ENCODE measurements at regions not wholly inside any gene's neighbourhood (a gene's known extent, or its start where the extent isn't known, plus 50 kb on each side); places are given as distances from the start of the nearest gene placed in this dataset.
A peak's percentile ranks its signal among the peaks of the same experiment; 100 is the strongest.

DNA sequence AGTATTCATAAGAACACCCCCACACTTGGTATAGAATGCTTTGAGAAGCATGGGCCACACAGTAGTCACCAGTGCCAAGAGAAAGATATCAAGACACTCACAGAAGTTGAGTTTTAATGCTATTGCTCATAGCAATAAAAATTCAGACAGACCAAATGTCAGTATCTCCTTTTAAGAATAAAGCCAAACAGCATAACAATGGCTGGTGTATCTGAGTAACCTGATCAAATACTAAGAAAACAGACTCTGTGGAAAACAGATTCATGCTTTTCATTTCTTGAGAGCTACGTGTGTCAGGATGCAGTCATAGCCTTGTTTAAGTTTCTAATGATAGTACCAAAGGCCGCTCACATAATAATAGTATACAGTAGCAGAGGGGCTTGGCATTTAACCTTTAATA is 778.5 kb downstream of the MECOM start:
- DNase-seq = peak; percentile 74

DNA sequence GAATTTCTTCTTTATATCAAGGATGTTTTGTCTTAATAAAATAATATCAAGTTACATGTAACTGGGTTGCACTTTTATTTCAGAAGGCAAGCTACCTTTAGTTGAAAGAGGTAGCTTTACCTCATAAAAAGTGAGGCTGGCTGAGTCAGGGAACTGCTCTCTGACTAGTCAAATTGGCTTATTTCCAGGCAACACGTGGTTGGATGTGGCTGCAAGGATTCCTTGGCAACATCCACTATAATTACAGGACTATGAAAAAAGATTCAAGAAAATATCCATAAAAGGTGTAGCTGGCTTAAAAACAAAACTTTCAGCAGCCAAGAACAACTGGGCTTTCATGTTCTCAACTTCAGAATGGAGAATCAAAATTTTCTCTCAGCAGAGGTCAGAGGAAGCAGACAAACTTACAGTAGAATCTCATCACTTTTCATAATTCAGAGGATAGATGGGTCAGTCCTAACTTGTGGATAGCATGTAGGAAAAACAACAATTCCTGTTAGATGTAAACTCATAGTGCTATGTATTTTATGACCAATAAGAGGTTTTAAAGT is 779.1 kb downstream of the MECOM start:
- peak; percentile 88 for DNase-seq

DNA sequence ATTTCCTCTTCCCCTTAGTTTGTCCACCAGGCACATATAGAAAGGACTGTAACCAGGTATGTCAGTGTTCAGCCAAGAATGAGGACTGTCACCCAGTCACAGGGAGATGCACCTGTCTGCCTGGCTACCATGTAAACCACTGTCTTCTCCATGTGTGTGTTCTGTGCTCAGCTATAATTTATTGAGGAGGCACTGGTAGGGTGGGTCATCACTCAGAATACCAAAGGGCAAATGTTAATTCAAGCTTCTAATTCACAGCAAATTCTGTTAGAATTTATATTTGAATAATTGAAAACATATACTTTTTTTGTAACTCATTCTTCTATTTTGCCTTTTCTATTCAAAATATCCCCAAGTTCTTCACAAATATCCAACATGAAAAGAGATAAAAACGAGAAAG is 780.4 kb downstream of the MECOM start:
- DNase-seq = no peak

DNA sequence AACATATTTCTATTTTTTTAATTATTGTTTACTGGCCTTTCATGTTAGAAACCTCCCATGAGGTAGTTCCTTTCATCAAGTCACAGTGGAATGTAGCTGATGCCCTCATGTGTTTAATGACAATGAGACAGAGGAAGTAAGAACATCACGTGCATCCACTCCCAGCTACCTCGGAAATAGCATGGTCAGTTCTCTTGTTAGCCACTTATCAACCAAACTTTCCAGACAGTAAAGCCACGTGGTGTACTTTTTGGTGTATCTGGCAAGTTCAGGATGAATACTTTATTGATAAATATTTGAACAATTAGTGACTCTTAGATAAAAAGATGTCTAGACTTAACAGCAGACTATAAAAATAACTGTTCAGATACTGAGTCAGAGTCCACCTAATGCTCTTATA is 781.7 kb downstream of the MECOM start:
- peak; percentile 9 for DNase-seq

DNA sequence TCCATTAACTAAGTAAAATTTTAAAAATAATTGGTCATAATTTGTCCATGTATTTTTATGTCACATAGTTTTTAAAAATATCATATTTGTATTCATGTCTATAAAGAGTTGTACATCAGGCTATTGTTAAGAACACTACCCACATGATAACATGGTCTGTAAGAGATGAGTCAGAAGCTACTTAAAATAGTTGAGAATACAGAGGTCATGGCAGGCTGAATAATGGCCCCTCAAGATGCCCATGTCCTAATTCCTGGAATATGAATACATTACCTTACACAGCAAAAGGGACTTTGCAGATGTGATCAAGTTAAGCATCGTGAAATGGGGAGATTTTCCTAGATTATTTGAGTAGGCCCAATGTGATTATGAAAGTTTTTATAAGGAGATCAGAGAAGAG is 782.9 kb upstream of the GOLIM4 start:
- DNase-seq = peak; percentile 48

DNA sequence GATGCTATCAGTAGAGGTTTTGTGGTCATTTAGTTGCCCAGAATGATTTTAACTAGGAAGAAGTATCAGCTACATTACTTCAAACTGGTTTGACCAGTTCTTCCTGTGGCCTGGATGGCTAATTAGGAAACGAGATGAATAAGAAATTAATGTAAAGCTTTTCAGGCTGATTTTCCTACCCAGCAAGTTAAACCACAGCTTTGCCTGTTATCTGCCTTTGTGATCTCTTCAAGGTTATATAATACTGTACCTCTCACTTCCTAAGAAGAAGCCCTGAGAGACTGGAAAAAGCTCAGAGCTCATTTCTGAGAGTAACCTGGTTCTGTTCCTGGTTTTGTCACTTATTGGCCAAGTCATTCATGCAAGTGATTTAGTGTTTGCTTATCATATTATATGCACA is 782.2 kb upstream of the GOLIM4 start:
- no peak for DNase-seq

DNA sequence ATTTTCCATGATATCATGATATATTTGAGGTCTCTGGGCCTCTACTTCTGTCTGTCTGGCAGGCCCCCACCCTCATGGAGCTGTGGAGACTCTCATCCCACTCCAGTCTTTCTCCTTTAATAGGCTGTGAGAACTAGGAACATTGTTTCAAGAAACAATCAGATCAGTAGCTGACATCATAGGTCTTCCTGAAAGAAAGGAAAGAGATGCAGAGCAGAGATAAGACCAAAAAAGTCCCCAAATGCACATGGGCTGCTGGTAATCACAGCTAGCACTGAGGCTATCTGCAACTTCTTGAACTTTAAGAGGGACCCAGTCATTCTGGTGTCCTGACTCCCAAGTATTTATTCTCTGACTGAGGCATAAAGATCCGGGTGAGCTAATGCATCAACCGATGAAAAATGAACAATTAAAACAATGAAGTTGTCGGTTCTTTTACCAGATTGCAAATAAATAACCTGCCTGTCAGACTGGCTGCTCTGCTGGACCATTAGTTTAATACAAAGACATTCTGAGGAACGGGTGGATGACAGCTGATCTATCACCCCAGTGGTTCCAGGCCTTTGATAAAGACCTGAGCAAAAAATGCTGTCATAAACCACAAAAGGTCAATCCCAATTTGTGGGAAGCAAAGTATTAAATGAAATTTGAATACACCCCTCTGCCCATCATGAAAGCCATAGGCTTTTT is 780.8 kb upstream of the GOLIM4 start:
- DNase-seq = no peak

DNA sequence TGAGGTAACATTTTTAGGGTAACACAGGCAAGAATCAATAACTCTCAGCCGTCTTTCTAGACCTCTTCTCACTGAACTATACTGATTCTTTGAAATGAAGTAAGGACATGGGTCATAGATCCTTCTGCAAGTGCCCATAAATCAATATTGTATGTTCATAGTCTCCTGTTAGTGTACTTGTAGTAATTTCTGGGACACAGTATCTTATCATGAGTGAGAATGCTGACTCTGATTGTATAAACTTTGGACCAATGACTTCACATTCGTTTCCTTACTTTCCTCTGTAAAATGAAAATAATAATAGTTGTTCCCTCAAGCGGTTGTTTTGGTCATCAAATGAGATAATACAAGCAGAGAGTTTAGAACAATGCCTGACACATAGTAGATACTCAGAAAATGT is 777.1 kb upstream of the GOLIM4 start:
- no peak for DNase-seq

DNA sequence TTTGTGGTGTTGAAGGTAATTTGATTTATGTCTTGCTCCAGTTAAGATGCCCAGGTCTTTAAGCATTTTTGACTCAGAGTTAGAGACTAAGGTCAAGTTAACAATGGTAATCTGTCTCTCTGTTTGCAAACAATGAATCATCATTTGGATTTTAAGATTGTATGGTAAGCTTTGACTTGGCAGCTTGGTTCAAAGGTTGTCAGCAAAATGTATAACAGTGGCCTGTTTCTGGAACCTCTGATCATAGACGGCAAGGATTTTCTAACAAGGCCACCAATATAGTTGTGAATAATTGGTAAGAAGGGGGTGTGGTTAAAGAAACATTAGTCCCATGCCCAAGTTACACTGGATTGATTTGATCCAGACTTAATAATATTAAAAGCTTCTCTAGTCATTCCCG is 775.2 kb upstream of the GOLIM4 start:
- DNase-seq = no peak

DNA sequence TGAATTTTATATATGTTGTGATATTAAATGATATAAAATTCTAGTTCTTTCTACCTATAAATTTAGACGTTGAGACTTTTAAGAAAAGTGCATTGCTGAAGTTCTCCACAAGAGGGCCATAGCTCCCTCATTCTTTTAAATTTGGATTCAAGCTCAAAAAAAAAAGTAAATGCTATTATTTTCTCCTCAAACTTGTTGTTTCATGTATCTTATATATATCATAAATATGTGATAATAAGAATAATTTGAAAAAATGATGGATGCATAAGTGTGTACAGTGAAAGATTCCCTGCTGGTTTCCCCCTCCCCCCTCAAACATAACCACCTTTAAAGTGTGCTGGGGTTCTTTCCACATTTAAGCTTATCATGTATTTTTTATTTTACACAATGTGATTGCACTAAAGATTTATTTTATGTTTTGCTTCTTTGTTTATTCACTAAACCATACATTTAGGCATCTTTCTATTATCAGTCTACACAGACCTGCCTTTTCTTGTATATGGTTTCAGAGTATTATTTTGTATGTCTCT is 769.4 kb upstream of the GOLIM4 start:
- DNase-seq = peak; percentile 30

DNA sequence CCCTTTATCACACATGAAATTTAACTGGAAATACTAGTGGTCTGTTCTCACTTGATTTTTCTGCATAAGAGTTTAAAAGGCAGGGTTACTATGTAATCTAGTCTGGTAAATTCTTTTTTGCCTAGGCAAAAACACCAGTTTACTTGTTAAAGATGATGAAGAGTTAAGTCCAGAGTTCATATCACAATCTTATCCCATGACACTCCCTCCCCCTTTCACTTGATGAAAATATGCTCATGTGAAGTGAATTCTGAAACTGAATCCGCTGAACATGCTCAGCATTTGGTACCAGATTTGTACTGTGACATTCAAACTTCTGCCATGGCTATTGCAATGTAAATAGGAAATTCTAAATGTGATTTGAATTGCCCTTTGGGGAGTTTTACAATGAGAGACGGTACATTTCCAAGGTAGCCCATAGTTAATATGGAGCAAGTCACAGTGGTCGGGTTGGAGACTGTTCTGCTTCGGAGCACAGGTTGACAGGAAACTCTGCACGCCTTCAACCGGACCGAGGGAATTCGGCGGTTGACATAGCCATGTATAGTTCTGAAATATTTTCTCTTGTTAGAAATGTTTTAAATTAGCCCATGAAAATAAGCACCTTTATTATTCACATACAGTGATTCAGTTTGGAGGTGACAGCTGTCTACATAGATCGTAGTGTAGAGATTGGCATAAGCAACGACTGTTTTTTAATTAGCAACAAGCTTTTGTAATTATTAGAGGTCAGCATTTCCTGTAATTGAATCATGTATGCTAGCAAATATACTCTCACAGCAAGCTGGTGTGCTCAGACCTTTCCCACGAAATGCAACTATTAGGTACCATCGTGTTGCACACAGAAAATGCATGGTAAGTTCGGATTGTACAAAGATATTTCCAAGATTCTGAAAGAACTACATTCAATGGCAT is 768.6 kb upstream of the GOLIM4 start:
- no peak for DNase-seq

DNA sequence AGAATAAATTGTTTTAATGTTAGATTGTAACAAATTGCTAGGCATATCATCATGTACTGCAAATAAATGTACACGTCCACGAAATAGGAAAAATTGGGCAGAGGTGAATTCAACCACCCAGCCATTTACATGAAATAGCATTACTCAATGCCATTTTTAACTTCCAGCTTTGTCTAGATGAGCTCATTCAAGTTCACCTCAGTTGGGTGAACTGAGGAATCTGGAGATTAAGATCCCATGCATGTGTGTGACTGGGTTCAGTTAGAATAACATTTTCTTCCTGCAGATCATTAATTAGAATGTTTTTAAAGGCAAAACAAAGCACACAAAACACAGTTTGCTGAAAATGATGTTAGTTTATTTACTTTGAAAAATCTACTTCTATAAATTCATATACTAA is 767.8 kb upstream of the GOLIM4 start:
- no peak for DNase-seq

DNA sequence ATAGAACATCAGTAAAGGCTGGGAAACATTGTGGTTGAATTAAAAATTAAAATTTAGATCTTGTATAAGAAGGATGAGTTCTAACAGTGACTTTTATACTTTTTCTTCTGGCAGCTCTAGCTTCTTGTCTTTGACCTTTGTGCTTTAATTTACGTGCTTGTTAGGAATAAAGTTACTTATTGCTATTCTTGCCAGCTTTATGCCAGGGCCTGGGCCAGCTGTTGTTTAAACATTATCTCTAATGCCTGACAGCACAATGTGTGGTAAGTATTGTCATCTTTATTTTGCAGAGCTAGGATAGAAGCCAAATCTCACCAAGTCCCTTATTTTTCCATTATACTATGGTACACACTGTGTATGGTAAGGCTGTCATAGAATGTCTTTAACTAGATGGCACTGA is 766.7 kb upstream of the GOLIM4 start:
- DNase-seq = no peak

DNA sequence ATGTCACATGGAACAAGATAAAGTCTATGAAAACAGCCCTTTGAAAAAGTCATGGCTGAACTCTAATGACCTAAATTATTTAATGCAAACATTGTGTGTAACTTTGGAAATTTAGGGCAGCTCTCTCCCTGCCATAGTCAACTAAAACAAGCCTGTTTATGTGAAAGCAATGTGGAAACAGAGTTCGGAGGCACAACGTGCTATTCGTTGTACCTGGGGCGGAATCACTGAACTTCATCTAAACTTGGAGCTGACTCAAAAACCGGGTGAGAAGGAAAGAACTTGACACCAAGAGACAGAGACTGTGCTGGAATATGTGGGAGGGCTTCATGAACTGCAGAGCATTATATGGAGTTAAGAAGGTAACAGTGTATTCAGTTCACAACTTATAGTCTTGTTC is 764.9 kb upstream of the GOLIM4 start:
- DNase-seq = no peak

DNA sequence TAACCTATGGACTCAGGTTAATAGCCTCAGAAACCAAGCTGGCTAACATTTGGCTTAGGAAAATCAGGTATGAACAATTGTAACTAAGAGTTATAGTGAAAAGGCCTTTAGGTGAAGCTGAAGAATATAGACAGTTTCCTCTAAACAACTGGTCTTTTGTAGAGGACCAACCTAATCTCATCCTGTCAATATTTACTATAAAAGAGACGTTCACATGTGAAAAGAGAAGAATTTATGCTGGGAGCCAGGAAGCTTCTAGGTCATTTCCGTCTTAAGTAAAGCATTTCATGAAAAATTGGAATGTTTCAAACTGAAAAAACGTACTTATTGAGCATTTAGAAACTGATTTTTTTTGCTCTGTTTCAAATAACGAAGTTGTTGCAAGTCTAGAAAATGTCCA is 764.3 kb upstream of the GOLIM4 start:
- no peak for DNase-seq

DNA sequence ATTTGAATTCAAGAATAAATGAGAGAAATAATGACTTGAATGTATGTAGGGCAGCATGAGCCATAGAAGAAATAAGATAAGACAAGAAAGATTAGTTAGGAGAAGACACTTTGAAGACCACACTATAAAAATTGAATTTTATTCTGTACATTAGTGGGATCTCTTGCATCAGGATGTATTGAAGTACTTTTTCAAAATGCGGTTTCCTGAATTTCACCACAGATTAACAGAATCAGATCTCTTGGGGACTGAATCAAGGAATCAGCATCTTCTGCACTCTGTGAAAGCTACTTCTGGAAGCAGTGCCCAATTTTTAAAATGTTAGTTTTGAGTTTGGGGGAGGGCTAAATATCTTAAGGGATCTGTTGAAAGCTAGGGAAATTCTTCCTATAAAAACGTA is 763.9 kb upstream of the GOLIM4 start:
- DNase-seq = peak; percentile 11

DNA sequence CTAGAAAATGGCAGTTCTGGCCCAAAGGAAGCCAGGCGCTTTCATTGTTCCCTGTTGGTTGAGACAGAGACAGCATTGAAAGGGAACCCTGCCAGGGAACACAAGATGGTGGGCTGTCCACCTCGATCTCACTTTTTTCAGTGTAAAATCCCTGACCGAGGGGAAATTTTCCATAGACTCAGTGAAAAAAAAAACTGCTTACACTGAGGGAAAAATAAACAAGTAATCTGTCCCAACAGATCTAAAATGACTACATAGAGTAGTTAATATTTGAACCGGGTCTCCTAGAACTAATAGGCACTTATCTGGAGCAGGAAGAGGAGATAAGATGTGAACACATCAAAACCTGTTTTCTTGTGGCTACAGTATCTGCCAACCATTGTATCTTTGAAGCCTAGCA is 763.4 kb upstream of the GOLIM4 start:
- no peak for DNase-seq

DNA sequence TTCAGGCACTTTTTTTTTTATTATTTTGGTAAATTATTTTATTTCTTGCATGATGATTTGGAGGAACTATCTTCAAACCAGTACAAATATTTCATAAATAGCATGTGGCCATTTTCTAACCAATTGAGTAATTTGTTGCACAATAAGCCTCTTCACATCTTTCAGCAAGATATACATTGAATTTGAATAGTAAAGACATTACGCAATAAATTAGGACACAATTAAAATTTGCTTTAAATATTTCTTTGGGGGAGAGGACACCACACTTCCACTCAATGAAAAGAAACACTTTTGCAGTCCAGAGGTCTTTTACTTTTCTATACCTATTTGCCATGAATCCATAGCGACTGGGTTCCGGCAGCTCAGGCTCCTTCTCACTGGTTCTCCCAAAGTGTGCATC is 762.6 kb upstream of the GOLIM4 start:
- DNase-seq = no peak

DNA sequence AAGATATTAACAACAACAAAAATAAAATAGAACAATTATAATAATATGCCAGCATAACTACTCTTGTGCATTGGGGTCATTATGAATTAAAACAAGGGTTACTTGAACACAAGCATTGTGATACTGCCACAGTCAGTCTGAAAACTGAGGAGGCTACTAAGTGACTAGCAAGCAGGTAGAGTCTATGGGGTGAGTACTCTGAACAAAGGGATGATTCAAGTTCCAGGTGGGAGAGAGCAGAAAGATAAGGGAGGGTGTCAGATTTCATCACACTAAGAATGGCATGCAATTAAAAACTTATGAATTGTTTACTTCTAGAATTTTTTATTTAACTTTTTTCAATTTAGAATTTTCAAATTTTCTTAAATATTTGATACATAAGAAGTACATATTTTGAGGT is 754.4 kb upstream of the GOLIM4 start:
- DNase-seq = no peak

DNA sequence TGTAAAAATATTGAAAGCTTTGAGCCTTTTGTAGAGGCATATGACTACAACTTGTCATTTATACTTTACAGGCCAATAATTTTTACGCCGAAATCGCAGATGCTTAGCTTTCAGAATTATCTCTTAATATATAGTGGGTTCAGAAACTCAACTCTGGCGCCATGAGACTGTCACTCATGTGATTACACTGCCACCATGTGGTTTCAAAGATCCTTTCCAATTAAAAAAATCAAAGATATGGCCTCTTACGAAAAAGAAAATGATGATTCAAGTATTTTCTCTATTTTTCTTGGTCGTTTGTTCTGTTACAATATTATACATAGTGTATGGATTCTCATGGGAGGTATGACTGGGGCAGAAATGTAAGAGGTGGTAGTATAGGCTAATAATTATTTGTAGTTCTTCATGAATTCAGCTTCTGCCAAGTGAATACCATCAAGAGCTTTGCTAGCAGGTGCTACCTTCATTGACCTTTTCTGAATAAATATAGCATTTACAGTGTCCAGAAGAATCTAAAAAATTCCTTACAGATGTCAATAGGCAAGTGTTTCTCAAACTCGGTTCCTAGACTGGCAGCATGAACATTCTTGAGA is 751.7 kb upstream of the GOLIM4 start:
- peak; percentile 41 for DNase-seq

DNA sequence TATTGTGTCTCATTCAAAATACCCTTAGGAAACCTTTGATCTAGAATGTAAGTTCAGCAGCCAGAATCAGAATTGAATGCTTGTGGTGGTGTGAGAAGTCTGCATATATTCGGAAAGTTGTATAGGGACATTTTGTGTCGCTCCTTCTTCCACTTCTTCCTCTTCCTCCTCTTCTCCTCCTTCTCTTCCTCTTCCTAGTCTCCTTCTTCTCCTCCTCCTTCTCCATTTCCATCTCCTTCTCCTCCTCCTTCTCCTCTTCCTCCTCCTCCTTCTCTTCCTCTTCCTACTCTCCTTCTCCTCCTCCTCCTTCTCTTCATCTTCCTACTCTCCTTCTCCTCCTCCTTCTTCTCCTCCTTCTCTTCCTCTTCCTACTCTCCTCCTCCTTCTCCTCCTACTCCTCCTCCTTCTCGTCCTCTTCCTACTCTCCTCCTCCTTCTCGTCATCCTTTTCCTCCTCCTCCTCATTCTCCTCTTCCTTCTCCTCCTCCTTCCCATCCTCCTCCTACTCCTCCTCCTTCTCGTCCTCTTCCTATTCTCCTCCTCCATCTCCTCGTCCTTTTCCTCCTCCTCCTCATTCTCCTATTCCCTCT is 749.3 kb upstream of the GOLIM4 start:
- DNase-seq = no peak

DNA sequence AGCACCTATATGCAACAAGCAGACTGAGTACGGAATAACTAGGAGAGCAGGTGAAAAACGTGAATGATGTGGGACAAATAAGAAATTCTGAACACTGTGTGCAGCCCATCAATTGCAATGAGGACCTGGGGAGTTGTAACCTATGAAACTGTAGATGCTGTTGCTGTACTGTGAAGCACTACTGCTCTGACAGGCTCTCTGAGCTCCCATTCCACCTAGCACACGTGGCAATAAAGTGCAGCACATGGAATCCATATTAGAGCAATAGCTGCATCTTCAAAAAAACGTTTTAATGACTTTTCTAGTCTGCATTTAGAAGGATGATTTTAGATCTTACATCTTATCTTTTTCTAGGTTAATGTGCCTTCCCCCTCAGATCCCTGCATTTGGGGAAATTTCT is 748.7 kb upstream of the GOLIM4 start:
- no peak for DNase-seq

DNA sequence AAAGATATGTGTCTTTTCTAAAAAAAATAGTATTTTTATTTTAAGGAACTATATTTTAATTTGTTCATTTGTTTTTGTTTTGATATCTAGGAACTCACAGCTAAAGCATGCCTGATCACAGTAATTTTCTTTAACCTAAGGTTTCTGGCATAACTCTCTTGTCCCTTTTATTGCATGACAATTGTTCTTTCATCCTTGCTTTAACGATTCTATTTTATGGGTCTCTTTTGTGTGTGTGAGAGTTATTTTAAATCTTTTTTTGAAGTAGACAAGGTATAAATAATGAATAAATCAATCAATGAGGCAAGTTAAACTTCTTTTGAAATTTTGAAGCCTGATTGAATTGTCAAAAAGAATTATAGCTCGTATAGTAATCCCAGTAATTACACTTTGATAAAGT is 747.8 kb upstream of the GOLIM4 start:
- no peak for DNase-seq
